ENCODE measurements at regions not wholly inside any gene's neighbourhood (a gene's known extent, or its start where the extent isn't known, plus 50 kb on each side); places are given as distances from the start of the nearest gene placed in this dataset.
A peak's percentile ranks its signal among the peaks of the same experiment; 100 is the strongest.
"Not testable (repeated sequence)": the region's sequence is repeated elsewhere in the genome, so short reads cannot be mapped to it uniquely, and the experiment has no call there.

GRCh38 chr13:24985107-24985506, 110.8 kb upstream of the PABPC3 start:
- DNase-seq: no peak
- H3K4me1 ChIP-seq: peaks cover 4% of the 10 kb centered on the region
- TF ChIP-seq CTCF (IDR thresholded peaks at IDR 0.05; ENCODE audit: borderline replicate concordance): no peak
- no peak overlapping the region for H3K4me3 ChIP-seq
- H3K36me3 ChIP-seq: no peaks in the 10 kb centered on the region
- peaks cover 69% of the 10 kb centered on the region for H3K27me3 ChIP-seq (ENCODE audit: low read depth)
- H3K27ac ChIP-seq (replicated peaks): no peak overlapping the region
- no peaks in the 10 kb centered on the region for H3K9me3 ChIP-seq (replicated peaks)
- intact Hi-C loops (cut with micrococcal nuclease): no loop called here

- no peak for DNase-seq
- H3K27me3 ChIP-seq (ENCODE audit: low read depth): peaks cover 69% of the 10 kb centered on the region
Measured at GRCh38 chr13:24985896-24986295, 110.0 kb upstream of the PABPC3 start.

GRCh38 chr13:24986826-24987225, 109.1 kb upstream of the PABPC3 start:
- no peak for DNase-seq
- TF ChIP-seq CTCF (IDR thresholded peaks at IDR 0.05; ENCODE audit: borderline replicate concordance): no peak

More at GRCh38 chr13:24985896-24986295, 110.0 kb upstream of the PABPC3 start:
- no peaks in the 10 kb centered on the region for H3K36me3 ChIP-seq
- TF ChIP-seq CTCF (IDR thresholded peaks at IDR 0.05; ENCODE audit: borderline replicate concordance): no peak
- H3K4me1 ChIP-seq: peaks cover 4% of the 10 kb centered on the region
- H3K4me3 ChIP-seq: no peak overlapping the region
- no peaks in the 10 kb centered on the region for H3K9me3 ChIP-seq (replicated peaks)
- intact Hi-C loops (cut with micrococcal nuclease): no loop called here
- H3K27ac ChIP-seq (replicated peaks): no peak overlapping the region

GRCh38 chr13:24989959-24990358, 106.0 kb upstream of the PABPC3 start:
- H3K9me3 ChIP-seq (replicated peaks); H3K4me1 ChIP-seq; intact Hi-C loops (cut with micrococcal nuclease); H3K36me3 ChIP-seq; DNase-seq; H3K4me3 ChIP-seq; H3K27ac ChIP-seq (replicated peaks): not testable (repeated sequence)
- H3K27me3 ChIP-seq (ENCODE audit: low read depth): peaks cover 42% of the 10 kb centered on the region

More at GRCh38 chr13:24986826-24987225, 109.1 kb upstream of the PABPC3 start:
- Histone ChIP-seq H3K36me3 (no peaks in the 10 kb centered on the region), H3K4me1 (peaks cover 4% of the 10 kb centered on the region), H3K27ac (replicated peaks) (no peak overlapping the region), H3K4me3 (no peak overlapping the region), H3K27me3 (ENCODE audit: low read depth) (peaks cover 69% of the 10 kb centered on the region), H3K9me3 (replicated peaks) (no peaks in the 10 kb centered on the region)
- intact Hi-C loops (cut with micrococcal nuclease): no loop called here

GRCh38 chr13:24992946-24993345, 103.0 kb upstream of the PABPC3 start:
- DNase-seq; H3K36me3 ChIP-seq; intact Hi-C loops (cut with micrococcal nuclease); H3K4me1 ChIP-seq; H3K9me3 ChIP-seq (replicated peaks); H3K27ac ChIP-seq (replicated peaks); H3K4me3 ChIP-seq: not testable (repeated sequence)
- peaks cover 21% of the 10 kb centered on the region for H3K27me3 ChIP-seq (ENCODE audit: low read depth)

GRCh38 chr13:24995225-24995804, 100.6 kb upstream of the PABPC3 start:
- DNase-seq: no peak
- H3K36me3 ChIP-seq: no peaks in the 10 kb centered on the region
- H3K4me3 ChIP-seq: no peak overlapping the region
- H3K4me1 ChIP-seq: no peaks in the 10 kb centered on the region
- intact Hi-C loops (cut with micrococcal nuclease): no loop called here
- peaks cover 27% of the 10 kb centered on the region for H3K27me3 ChIP-seq (ENCODE audit: low read depth)
- peak; percentile 81 for TF ChIP-seq CTCF (IDR thresholded peaks at IDR 0.05; ENCODE audit: borderline replicate concordance)
- no peak overlapping the region for H3K27ac ChIP-seq (replicated peaks)
- peaks cover 3% of the 10 kb centered on the region for H3K9me3 ChIP-seq (replicated peaks)
